Stomach (tissue), 4 donors: ENCODE measurements at regions not wholly inside any gene's neighbourhood (a gene's known extent, or its start where the extent isn't known, plus 50 kb on each side); places are given as distances from the start of the nearest gene placed in this dataset.

Source experiments
- POLR2A ChIP-seq, 4 donors: fragments of 450-650 bp; IDR thresholded peaks; one replicate each; pipeline ENCODE4 v1.6.1; 2016; ENCODE audit warnings: antibody characterized with exemption in 4 of 4, control low read depth in 2 of 4, mild to moderate bottlenecking in 1 of 4, moderate library complexity in 1 of 4
- TF ChIP-seq, protein P1 (sequence below), 7 experiments: fragments of 450-650 bp in 4 of 7; fragments of 200-600 bp in 3 of 7; sonication (generic) in 3 of 7; IDR thresholded peaks; one replicate each; pipeline ENCODE4 v1.5.1; 2016 to 2019; ENCODE audit warnings: antibody characterized with exemption in 7 of 7, control low read depth in 2 of 7, mild to moderate bottlenecking in 1 of 7

DNA sequence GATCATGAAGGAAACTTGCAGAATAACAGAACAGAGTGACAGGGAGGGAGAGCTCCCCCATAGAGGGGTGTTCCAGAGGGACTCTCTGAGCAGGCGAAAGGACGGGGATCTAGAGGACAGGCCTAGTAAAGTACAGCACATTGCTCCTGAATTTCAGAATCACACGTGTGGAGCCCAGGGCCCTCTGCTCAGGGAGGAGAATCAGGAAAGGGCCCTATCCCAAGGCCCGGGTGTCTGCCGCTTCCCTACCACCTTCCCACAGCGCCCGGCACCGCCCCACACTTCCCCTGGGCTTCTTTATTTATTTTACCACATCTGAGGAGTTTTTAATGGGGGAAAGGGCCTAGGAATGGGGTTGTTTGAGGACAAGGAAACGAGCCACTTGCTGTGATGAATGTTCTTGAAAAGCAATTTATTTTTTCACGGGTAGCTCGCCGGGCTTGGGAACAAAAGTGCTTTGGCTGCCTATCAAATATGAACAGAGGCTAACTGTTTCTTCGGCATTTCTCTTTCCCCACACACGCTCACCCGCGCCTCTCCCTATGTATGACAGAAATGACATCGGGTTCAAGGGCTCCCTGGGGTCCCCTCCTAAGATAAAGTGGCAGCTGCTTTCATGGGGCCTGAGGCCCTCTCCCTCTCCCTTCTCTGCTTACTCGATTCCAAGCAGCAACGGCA lies 79.3 kb upstream of the GLI2 start:
- TF ChIP-seq, protein P1, sequence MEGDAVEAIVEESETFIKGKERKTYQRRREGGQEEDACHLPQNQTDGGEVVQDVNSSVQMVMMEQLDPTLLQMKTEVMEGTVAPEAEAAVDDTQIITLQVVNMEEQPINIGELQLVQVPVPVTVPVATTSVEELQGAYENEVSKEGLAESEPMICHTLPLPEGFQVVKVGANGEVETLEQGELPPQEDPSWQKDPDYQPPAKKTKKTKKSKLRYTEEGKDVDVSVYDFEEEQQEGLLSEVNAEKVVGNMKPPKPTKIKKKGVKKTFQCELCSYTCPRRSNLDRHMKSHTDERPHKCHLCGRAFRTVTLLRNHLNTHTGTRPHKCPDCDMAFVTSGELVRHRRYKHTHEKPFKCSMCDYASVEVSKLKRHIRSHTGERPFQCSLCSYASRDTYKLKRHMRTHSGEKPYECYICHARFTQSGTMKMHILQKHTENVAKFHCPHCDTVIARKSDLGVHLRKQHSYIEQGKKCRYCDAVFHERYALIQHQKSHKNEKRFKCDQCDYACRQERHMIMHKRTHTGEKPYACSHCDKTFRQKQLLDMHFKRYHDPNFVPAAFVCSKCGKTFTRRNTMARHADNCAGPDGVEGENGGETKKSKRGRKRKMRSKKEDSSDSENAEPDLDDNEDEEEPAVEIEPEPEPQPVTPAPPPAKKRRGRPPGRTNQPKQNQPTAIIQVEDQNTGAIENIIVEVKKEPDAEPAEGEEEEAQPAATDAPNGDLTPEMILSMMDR (IDR thresholded peaks at IDR 0.05), result no peak
- no peak for TF ChIP-seq POLR2A (IDR thresholded peaks at IDR 0.05)
